ENCODE measurements at regions not wholly inside any gene's neighbourhood (a gene's known extent, or its start where the extent isn't known, plus 50 kb on each side); places are given as distances from the start of the nearest gene placed in this dataset.

GRCh38 chr18:39223283-39223682 is 1657.7 kb upstream of the CELF4 start:
- no peak for TF ChIP-seq CTCF (IDR thresholded peaks at IDR 0.05)
- no peak for TF ChIP-seq EP300 (IDR thresholded peaks at IDR 0.05)
